A172 (cell line): ENCODE measurements at regions not wholly inside any gene's neighbourhood (a gene's known extent, or its start where the extent isn't known, plus 50 kb on each side); places are given as distances from the start of the nearest gene placed in this dataset.
"Not testable (repeated sequence)": the region's sequence is repeated elsewhere in the genome, so short reads cannot be mapped to it uniquely, and the experiment has no call there.

Experiments
- DNase-seq: peaks from one replicate; pipeline ENCODE4 v3.0.0-alpha.2; 2015; ENCODE audit warnings: low spot score

DNA sequence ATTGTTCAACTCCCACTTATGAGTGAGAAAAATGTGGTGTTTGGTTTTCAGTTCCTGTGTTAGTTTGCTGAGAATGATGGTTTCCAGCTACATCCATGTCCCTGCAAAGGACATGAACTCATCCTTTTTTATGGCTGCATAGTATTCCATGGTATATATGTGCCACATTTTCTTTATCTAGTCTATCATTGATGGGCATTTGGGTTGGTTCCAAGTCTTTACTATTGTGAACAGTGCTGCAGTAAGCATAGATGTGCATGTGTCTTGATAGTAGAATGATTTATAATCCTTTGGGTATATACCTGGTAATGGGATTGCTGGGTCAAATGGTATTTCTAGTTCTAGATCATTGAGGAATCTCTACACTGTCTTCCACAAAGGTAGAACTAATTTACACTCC lies 613.0 kb upstream of the MIR17HG start:
- DNase-seq: not testable (repeated sequence)

GRCh38 chr13:90738881-90739280 lies 608.6 kb upstream of the MIR17HG start:
- peak; percentile 8 for DNase-seq

- no peak for DNase-seq
Measured at GRCh38 chr13:90740099-90740498, 607.4 kb upstream of the MIR17HG start.

DNA sequence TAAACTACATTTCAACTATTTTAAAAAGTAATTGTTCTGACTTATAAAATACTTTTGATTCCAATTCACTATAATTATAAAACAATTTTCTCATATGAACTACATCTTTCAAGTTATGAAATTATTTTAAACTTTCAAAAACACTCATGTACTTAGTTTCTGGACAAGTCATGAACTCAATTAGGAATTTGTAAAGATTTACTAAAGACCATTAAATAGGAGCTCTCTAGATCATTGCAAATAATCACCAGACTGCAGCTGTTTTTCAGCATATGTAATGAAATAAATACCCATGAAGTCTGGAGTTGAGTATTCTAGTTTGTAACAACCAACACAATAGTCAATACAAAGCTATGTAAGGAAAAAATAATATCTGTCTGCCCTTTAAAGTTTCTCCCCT lies 605.1 kb upstream of the MIR17HG start:
- no peak for DNase-seq

- DNase-seq: no peak
Measured at GRCh38 chr13:90746230-90746629, 601.3 kb upstream of the MIR17HG start.

DNA sequence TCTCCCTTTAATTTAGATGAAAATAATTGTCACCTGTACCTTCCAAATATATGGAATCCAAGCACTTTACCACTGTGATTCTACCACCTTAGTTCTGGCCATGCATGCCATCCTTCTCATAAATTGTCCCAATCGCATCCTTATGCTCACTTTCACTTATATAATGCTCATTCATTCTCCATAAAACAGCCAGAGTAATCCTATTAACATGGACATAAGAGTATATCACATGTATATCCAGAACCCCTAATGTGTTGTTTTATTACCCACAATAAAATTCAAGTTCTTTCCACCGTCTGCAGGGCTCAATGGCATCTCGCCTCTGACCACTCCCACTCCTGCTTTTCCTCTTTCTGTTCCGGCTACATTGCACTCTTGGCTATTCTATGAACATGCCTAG lies 597.5 kb upstream of the MIR17HG start:
- DNase-seq: no peak

GRCh38 chr13:90751026-90751425 lies 596.5 kb upstream of the MIR17HG start:
- DNase-seq: no peak

DNA sequence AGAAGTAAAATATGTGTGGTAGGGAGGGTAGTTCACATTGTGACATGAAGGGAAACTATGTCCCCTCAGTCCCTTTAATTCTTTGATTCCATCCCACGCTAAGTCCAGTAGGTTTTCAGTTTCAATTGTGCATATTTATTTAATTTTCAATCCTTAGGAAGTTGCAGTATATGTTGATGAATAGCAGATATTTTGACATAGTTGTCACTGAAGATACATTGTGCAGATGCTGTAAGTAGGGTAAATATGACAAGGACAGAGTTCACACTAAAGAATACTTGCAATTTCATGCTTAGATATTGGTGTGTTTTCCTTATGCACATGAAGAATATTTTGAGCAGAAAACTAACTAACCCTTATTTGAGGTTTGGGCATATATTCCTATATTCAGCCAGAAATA lies 595.4 kb upstream of the MIR17HG start:
- no peak for DNase-seq

DNA sequence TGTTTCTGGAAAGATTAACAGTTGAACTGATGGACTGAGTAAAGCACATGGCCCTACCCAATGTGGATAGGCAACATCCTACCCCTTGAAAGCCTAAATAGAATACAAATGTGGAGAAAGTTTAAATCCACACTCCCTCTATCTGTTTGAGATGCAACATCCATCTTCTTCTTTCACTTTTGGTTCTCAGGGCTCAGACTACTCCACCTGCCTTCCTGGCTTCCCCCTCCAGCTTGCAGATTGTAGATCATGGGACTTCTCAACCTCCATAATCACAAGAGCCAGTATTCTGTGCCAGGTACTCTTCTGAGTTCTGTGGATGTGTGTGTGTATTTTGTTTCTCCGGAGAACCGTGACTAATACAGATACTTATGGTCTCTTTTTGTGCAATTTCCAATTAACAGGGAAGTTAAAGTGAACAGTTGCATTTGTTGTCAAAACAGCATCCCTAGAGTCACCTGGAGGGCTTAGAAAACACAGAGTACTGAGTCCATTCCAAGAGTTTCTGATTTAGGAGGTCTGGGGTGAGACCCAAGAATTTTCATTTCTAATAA lies 590.3 kb upstream of the MIR17HG start:
- DNase-seq: no peak

DNA sequence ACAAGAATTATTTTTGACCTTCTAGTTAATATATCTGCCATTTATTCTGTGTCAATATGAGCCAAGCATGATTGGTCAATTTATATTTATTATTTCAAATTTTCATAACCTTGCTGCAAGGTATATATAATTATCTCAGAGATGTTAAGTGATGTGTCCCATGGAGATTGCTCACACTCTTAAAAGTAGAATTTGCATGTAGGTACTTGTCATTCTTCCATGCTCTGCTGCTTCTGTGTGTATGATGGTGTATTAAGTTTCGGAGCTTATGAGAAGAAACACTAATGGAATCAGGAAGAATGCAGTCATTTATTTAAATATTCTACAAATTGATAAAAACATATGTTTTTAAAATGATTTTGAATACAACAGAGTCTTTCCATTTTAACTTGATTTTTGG lies 586.8 kb upstream of the MIR17HG start:
- DNase-seq: no peak

DNA sequence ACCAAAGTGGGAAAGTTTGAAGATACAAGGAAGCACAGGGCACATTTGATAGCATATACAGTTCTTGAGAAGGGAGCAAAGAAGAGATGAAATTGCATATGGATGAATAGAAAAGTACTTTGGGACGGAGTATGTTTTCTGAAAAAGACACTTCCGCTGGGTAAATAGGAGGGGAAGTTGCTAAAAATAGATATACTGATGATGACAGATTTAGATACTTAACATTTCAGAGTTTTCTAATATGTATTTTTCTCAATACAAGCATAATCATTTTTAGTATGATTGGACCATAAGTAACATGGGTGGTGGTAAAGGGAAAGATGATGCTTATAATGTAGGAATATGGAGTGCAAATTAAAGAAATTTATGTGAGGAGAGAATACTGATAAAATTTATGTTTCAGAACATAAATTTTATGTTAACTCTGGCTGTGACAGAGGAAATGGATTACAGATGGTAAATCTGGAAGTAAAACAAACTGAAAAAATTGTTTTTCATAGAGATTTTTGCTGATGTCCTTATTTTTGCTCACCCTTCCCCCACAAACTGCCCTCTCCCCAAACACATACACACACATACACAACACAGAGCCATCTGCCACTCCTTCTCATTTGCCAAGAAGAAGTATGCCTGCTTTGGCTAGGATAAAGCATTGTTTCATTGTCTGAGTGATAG lies 583.9 kb upstream of the MIR17HG start:
- DNase-seq: no peak

DNA sequence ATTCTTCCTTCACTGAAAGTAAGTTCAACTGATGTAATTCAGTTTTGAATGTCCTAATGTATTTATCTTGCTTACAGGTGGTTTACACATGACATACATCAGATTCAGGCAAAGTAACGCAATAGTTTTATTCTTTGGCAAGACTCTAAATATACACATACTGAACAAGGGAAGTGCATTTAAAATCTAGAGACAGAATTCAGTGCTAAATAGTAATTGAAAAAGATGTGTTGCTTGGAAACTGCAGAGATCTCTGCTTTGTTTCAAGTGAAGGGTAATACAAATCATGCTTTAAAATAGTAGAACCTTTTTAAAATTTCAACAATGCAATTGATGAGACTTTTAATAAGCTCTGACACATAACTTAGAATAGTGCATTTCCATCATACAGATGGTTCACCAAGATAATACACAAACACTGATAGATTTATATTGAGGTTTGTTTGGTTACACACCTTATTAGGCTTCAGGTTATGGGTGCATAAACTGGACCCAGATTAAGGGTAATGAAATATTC lies 581.0 kb upstream of the MIR17HG start:
- no peak for DNase-seq

DNA sequence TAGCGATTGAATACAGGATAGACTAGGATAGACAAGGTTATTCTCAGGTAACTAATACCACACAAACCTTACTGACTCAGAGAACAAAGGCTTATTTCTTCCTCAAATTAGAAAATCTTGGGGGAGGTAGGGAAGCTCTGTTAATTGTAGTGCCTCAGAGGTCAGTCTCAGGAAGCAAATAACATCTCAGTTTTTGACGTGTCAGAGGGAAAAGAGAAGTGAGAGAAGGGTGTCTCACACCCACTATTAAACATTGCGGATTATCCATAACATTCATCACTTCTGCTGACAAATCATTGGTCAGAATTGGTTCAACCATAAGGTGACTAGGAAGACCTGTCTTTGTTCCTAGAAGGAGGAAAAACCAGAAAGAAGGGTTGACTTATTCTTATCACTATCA lies 579.4 kb upstream of the MIR17HG start:
- DNase-seq: no peak

DNA sequence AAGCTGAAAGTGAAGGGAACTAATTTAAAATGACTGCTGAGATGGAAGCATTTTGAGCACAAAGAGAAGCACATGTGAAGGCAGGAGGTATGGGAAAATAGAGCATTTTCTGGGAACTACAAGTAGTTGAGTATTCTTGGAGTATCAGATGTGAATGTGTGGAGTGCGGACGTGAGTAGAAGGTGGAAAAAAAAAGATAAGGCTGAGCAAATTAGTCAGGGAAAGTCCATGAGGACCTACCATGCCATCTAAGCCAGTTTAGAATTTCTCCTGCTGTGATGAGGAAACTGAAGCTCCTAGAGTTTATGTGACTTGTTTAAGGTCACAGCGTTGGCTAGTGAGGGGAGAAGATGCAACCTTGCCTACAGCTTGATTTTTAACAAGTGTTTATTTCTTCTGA lies 578.1 kb upstream of the MIR17HG start:
- no peak for DNase-seq

DNA sequence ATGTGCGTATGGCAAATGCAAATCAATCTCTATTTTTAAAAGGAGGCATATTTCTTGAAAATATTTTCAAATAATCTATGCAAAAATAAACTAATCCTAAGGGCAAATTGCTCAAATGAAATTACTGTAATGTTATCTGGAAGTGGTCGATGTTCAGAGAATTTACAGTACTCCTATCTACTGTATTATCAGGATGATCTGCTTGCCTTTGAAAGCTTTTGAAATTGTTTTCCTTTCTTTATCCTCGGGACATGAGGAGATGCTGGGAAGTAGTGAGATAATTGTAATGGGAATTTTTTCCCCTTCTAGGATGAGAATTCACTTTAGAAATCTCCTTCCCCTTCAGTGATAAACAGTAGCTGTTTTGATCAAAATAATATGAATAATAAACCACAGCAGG lies 577.2 kb upstream of the MIR17HG start:
- DNase-seq: no peak

DNA sequence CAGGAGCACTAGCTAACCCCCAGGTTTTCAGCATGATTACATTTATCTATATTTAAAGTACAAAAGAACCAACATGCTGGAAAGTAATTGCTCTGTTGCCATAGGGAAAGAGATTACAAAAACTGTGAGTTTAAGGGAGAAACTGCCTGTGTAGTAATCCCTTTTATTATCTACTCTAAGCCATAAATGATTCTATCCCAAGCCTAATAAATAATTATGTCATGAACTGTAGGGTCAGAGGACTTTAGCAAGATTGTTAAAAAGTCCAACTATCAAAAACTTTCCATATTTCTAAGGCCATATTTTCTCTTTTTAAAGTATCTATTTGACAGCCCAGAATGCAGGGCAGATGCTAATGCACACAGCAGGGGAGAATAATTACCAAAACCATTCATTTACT lies 573.8 kb upstream of the MIR17HG start:
- DNase-seq: no peak

DNA sequence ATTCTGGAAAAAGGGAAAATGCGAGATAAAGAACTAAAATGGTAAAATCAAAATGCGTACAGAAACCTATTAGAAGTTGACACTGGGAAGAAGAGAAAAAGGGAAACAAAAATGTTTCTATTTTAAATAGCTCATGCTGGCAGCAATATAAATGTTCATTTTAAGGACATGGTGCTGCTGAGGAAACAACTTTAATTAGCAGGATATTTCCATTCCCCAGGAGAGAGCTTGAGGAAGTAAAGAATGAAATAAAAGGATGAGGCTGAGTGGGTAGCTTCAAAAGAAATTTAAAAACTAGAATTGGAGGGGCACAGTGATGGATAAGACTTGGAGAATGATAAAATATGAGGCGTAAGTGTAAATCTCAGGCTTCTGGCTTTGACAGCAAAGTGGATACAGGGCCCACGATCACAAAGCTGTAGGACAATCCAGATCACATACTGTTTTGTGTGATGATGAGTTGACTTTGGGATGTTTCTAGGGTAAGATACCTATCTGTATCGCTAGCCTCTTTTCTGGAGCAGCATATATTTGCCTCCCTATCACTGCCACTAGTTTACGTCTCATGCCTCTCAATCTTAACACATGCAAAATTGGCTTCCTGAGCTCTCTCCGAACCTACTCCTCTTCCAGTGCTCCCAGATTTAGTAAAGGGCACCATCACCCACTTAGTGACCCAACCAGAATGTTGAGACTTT lies 571.3 kb upstream of the MIR17HG start:
- DNase-seq: no peak

GRCh38 chr13:90783273-90783672 lies 564.2 kb upstream of the MIR17HG start:
- DNase-seq: no peak

- peak; percentile 0 for DNase-seq
Measured at GRCh38 chr13:90787007-90787406, 560.5 kb upstream of the MIR17HG start.

DNA sequence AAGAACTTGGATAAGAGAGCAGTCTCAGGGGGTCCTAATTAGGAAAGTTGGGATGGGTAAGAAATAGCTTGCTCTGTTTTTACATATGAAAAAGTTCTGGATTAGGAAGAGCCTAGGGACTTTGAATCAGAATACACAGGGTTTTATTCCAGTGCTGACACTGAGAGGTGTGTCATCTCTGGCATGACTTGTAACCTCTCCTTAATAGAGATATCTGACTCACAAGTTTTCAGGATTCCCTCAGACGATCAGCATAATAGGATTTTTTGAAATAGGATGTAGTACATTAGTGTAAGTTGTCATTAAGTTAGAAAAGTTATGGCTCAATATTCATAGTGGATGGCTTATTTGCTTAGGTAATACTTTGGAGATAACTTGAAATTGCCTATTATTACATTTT lies 555.2 kb upstream of the MIR17HG start:
- DNase-seq: peak; percentile 0

GRCh38 chr13:90793261-90793820 lies 554.1 kb upstream of the MIR17HG start:
- DNase-seq: no peak

DNA sequence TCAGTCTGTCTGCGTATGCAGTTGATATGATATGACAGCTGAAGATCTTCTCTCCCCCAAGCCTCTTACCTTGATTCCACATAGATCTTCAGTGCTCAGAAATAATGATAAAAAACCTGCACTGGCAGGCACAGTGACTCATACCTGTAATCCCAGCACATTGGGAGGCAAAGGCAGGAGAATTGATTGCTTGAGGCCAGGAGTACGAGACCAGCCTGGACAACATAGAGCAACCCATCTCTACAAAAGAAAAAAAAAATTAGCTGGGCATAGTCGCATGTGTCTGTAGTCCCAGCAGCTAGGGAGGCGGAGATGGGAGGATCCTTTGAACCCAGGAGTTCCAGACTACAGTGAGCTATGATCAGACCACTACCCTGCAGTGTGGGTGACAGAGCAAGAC lies 551.0 kb upstream of the MIR17HG start:
- DNase-seq: no peak

DNA sequence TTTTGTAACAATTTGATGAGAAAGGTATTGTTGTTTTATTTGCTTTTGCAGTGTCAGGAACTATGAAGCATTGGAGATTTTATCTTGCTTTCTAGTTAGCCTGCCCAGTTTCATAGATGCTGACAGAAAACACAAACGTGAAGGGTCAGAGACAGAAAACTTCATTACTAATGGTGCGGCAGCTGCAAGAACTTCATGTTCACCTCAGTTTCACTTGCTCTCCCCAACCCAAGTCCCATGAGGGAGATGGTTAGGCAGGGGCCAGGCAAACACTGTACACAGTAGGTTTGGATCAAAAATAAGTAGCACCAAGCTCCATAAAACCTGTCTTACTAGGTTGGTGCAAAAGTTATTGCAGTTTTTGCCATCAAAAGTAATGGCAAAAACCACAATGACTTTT lies 550.2 kb upstream of the MIR17HG start:
- DNase-seq: no peak
